DOHH2 (cell line): ENCODE measurements at regions not wholly inside any gene's neighbourhood (a gene's known extent, or its start where the extent isn't known, plus 50 kb on each side); places are given as distances from the start of the nearest gene placed in this dataset.

ENCODE experiments used
- H3F3A ChIP-seq: fragments of 200-600 bp; sonication (generic), shearing (Covaris generic); 2 replicates; pipeline ENCODE4 v1.6.0; 2016; ENCODE audit warnings: antibody characterized with exemption, mild to moderate bottlenecking; ENCODE audit not compliant: control insufficient read depth, insufficient read depth
- H3K27ac ChIP-seq: fragments of 200-600 bp; sonication (generic); 2 replicates; pipeline ENCODE4 v1.5.1; 2014; ENCODE audit warnings: low read depth, mild to moderate bottlenecking, low read length, moderate library complexity
- H3K27me3 ChIP-seq: fragments of 200-600 bp; sonication (generic); 2 replicates; pipeline ENCODE4 v1.6.1; 2014; ENCODE audit warnings: mild to moderate bottlenecking, low read length, mixed read lengths; ENCODE audit not compliant: control insufficient read depth
- H3K36me3 ChIP-seq: fragments of 200-600 bp; sonication (generic); 2 replicates; pipeline ENCODE4 v1.6.1; 2014; ENCODE audit warnings: mild to moderate bottlenecking, low read length, moderate library complexity, mixed read lengths; ENCODE audit not compliant: control insufficient read depth
- H3K4me1 ChIP-seq: fragments of 200-600 bp; sonication (generic); 2 replicates; pipeline ENCODE4 v1.6.1; 2014; ENCODE audit warnings: mild to moderate bottlenecking, low read length, mixed read lengths; ENCODE audit not compliant: control insufficient read depth
- H3K4me2 ChIP-seq: fragments of 200-600 bp; sonication (generic); 2 replicates; pipeline ENCODE4 v1.6.0; 2014; ENCODE audit warnings: mild to moderate bottlenecking, low read length, moderate library complexity
- H3K4me3 ChIP-seq: fragments of 200-600 bp; sonication (generic); 2 replicates; pipeline ENCODE4 v1.5.1; 2014; ENCODE audit warnings: mild to moderate bottlenecking, low read length, mixed read lengths
- H3K79me2 ChIP-seq: fragments of 200-600 bp; sonication (generic); 2 replicates; pipeline ENCODE4 v1.6.1; 2014; ENCODE audit warnings: mild to moderate bottlenecking, low read length, mixed read lengths; ENCODE audit not compliant: control insufficient read depth
- H3K9me2 ChIP-seq: fragments of 200-600 bp; sonication (generic); replicated peaks from 2 replicates; pipeline ENCODE4 v1.6.1; 2014; ENCODE audit warnings: mild to moderate bottlenecking, low read length, mixed read lengths; ENCODE audit not compliant: control insufficient read depth
- H3K9me3 ChIP-seq: fragments of 200-600 bp; sonication (generic); 2 replicates; pipeline ENCODE4 v1.6.1; 2014; ENCODE audit warnings: antibody characterized with exemption, low read length, mixed read lengths; ENCODE audit not compliant: control insufficient read depth, insufficient read depth
- H4K20me1 ChIP-seq: fragments of 200-600 bp; sonication (generic); 2 replicates; pipeline ENCODE4 v1.6.0; 2014; ENCODE audit warnings: low read depth, mild to moderate bottlenecking, antibody characterized with exemption, low read length, moderate library complexity; ENCODE audit not compliant: control insufficient read depth, insufficient read depth
- EZH2phosphoT487 ChIP-seq: fragments of 200-600 bp; sonication (generic); IDR thresholded peaks from 2 replicates; pipeline ENCODE4 v1.6.1; 2017; ENCODE audit warnings: borderline replicate concordance, mild to moderate bottlenecking, antibody characterized with exemption, low read length, moderate library complexity, mixed read lengths
- TF ChIP-seq, protein P1 (sequence below): fragments of 200-600 bp; sonication (generic); IDR thresholded peaks from one replicate; pipeline ENCODE4 v1.5.1; 2014; ENCODE audit warnings: antibody characterized with exemption, mild to moderate bottlenecking, low read depth, low read length; ENCODE audit not compliant: poor library complexity, severe bottlenecking

DNA sequence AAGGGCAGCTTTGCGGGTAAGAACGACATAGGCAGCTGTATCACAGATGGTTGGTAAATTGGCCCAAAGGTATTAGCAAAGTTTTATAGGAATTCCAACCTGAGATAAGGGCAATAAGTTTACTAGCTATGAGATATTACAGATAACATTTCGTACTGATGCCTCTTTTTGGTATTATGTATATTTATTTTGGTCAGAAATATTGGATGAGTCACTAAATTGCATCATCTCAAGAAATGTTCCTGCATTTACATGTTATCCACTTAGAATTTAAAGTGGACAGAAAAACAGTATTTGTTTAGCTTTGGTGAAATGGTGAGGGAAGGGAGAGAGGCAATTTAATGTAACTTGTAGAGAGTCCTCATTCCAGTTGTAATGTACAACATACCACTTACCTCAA lies 65.1 kb upstream of the PZP start:
- H4K20me1 ChIP-seq = no peaks in the 10 kb centered on the region
- H3K9me2 ChIP-seq = no peaks in the 10 kb centered on the region
- H3K79me2 ChIP-seq = no peaks in the 10 kb centered on the region
- H3K27me3 ChIP-seq = peaks cover 19% of the 10 kb centered on the region
- TF ChIP-seq, protein P1, sequence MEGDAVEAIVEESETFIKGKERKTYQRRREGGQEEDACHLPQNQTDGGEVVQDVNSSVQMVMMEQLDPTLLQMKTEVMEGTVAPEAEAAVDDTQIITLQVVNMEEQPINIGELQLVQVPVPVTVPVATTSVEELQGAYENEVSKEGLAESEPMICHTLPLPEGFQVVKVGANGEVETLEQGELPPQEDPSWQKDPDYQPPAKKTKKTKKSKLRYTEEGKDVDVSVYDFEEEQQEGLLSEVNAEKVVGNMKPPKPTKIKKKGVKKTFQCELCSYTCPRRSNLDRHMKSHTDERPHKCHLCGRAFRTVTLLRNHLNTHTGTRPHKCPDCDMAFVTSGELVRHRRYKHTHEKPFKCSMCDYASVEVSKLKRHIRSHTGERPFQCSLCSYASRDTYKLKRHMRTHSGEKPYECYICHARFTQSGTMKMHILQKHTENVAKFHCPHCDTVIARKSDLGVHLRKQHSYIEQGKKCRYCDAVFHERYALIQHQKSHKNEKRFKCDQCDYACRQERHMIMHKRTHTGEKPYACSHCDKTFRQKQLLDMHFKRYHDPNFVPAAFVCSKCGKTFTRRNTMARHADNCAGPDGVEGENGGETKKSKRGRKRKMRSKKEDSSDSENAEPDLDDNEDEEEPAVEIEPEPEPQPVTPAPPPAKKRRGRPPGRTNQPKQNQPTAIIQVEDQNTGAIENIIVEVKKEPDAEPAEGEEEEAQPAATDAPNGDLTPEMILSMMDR = no peak
- no peak for TF ChIP-seq EZH2phosphoT487
- no peak overlapping the region for H3K4me3 ChIP-seq
- H3F3A ChIP-seq = no peaks in the 10 kb centered on the region
- no peak overlapping the region for H3K4me2 ChIP-seq
- no peaks in the 10 kb centered on the region for H3K9me3 ChIP-seq
- no peak overlapping the region for H3K27ac ChIP-seq
- H3K36me3 ChIP-seq = no peaks in the 10 kb centered on the region
- no peaks in the 10 kb centered on the region for H3K4me1 ChIP-seq

DNA sequence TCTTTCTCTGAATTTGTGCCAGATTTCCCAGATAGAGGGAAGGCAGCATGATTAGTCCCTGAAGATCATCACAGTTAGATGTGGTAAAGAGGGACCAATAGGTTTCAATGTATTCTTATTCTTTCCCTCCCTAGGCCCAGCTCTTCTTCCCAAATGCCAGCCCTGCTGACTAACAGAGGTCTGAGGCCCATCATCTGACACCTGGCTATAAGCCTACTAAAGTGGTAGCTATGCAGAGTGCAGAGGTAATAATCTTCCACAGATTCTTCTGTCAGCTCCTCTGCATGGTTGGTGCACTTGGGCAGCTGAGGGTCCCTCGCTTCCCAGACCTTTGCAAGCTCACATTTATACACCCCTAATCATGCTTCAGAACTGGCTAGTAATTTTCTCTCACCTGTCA lies 63.7 kb upstream of the PZP start:
- no peaks in the 10 kb centered on the region for H3K4me1 ChIP-seq
- H3K36me3 ChIP-seq = no peaks in the 10 kb centered on the region
- H3K79me2 ChIP-seq = no peaks in the 10 kb centered on the region
- TF ChIP-seq EZH2phosphoT487 = no peak
- TF ChIP-seq, protein P1 = no peak
- H3K27ac ChIP-seq = no peak overlapping the region
- H3K9me3 ChIP-seq = no peaks in the 10 kb centered on the region
- H3K4me3 ChIP-seq = no peak overlapping the region
- H4K20me1 ChIP-seq = no peaks in the 10 kb centered on the region
- H3K27me3 ChIP-seq = peaks cover 17% of the 10 kb centered on the region
- no peaks in the 10 kb centered on the region for H3F3A ChIP-seq
- no peak overlapping the region for H3K4me2 ChIP-seq
- no peaks in the 10 kb centered on the region for H3K9me2 ChIP-seq

DNA sequence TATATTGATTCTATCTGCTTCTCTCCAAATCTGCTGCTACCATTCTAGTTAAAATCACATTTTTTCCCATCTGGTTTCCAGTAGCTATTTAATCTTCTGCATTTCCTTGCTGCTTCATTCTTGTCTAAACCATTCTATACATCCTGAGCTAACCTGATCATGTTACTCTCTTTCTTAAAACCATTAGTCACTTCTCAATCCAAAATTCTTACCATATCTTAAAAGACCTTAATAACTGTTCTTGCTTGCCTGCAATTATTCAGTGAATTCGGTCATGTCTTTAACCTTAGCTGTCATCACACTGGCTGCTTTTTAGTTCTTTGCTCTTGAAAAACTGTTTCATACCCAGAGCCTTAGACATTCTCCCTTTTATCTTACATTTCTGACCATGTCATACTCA lies 56.4 kb upstream of the PZP start:
- H3K27me3 ChIP-seq = peaks cover 18% of the 10 kb centered on the region
- no peaks in the 10 kb centered on the region for H3K4me1 ChIP-seq
- no peaks in the 10 kb centered on the region for H3K79me2 ChIP-seq
- H3K9me2 ChIP-seq = no peaks in the 10 kb centered on the region
- H3K4me3 ChIP-seq = no peak overlapping the region
- H3K9me3 ChIP-seq = no peaks in the 10 kb centered on the region
- no peak for TF ChIP-seq EZH2phosphoT487
- TF ChIP-seq, protein P1 = no peak
- H4K20me1 ChIP-seq = no peaks in the 10 kb centered on the region
- H3K36me3 ChIP-seq = no peaks in the 10 kb centered on the region
- no peak overlapping the region for H3K27ac ChIP-seq
- H3F3A ChIP-seq = no peaks in the 10 kb centered on the region
- H3K4me2 ChIP-seq = no peak overlapping the region

DNA sequence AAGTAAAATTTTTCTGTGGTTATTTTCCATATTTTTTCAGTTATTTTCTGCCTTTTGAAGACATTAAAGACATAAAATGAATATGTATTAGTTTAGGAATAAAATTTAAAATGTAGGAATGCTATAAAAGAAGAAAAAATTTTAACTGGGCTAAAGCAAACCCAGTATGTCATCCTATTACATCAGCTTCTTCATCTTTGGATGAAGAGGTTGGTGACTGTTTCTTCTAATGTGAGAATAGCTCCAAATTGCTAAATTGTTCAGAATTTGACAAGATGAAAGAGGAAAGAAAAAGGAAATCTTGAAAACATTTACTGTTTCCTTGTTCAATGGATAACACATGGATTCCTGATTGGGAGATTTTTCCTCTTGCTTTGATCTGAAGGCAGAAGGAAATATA lies 52.7 kb upstream of the PZP start:
- Histone ChIP-seq H3K27ac (no peak overlapping the region), H3K27me3 (peaks cover 20% of the 10 kb centered on the region), H3K36me3 (no peaks in the 10 kb centered on the region), H3K4me3 (no peak overlapping the region), H3K9me2 (no peaks in the 10 kb centered on the region), H3K4me1 (no peaks in the 10 kb centered on the region), H4K20me1 (no peaks in the 10 kb centered on the region), H3K4me2 (no peak overlapping the region), H3F3A (no peaks in the 10 kb centered on the region), H3K9me3 (no peaks in the 10 kb centered on the region), H3K79me2 (no peaks in the 10 kb centered on the region)
- no peak for TF ChIP-seq EZH2phosphoT487
- TF ChIP-seq, protein P1 = no peak
